ENCODE measurements at regions not wholly inside any gene's neighbourhood (a gene's known extent, or its start where the extent isn't known, plus 50 kb on each side); places are given as distances from the start of the nearest gene placed in this dataset.

- no peak for DNase-seq (ENCODE audit: low read depth in 3 of 3)
Observed at GRCh38 chr14:51307551-51307950, 67.5 kb downstream of the TMX1 start.

GRCh38 chr14:51308866-51309265 is 68.8 kb downstream of the TMX1 start:
- DNase-seq (ENCODE audit: low read depth in 3 of 3), result no peak

GRCh38 chr14:51310505-51310944 is 70.5 kb downstream of the TMX1 start:
- DNase-seq (ENCODE audit: low read depth in 3 of 3), result no peak

- no peak for DNase-seq (ENCODE audit: low read depth in 3 of 3)
Observed at GRCh38 chr14:51314321-51315015, 74.4 kb downstream of the TMX1 start.

- DNase-seq (ENCODE audit: low read depth in 3 of 3), result no peak
Observed at GRCh38 chr14:51317373-51317772, 77.3 kb downstream of the TMX1 start.

- no peak for DNase-seq (ENCODE audit: low read depth in 3 of 3)
Observed at GRCh38 chr14:51318813-51319597, 79.0 kb downstream of the TMX1 start.

- no peak for DNase-seq (ENCODE audit: low read depth in 3 of 3)
Observed at GRCh38 chr14:51321036-51321435, 81.0 kb downstream of the TMX1 start.

GRCh38 chr14:51323492-51323891 is 83.4 kb downstream of the TMX1 start:
- no peak for DNase-seq (ENCODE audit: low read depth in 3 of 3)

- DNase-seq (ENCODE audit: low read depth in 3 of 3), result no peak
Observed at GRCh38 chr14:51327376-51327775, 87.3 kb downstream of the TMX1 start.

- peak in 1 of 3 experiments; percentile 0 for DNase-seq (ENCODE audit: low read depth in 3 of 3)
Observed at GRCh38 chr14:51328064-51328771, 88.2 kb downstream of the TMX1 start.

- DNase-seq (ENCODE audit: low read depth in 3 of 3), result no peak
Observed at GRCh38 chr14:51328772-51329353, 88.8 kb downstream of the TMX1 start.

- no peak for DNase-seq (ENCODE audit: low read depth in 3 of 3)
Observed at GRCh38 chr14:51331486-51332367, 91.7 kb downstream of the TMX1 start.

GRCh38 chr14:51333299-51333698 is 93.3 kb downstream of the TMX1 start:
- no peak for DNase-seq (ENCODE audit: low read depth in 3 of 3)

GRCh38 chr14:51333901-51334521 is 94.0 kb downstream of the TMX1 start:
- no peak for DNase-seq (ENCODE audit: low read depth in 3 of 3)

GRCh38 chr14:51334566-51334965 is 94.5 kb downstream of the TMX1 start:
- DNase-seq (ENCODE audit: low read depth in 3 of 3), result no peak

GRCh38 chr14:51335531-51335930 is 95.5 kb downstream of the TMX1 start:
- no peak for DNase-seq (ENCODE audit: low read depth in 3 of 3)

- DNase-seq (ENCODE audit: low read depth in 3 of 3), result no peak
Observed at GRCh38 chr14:51335961-51336723, 96.1 kb downstream of the TMX1 start.

GRCh38 chr14:51336734-51337133 is 96.7 kb downstream of the TMX1 start:
- DNase-seq (ENCODE audit: low read depth in 3 of 3), result no peak

GRCh38 chr14:51337520-51337919 is 97.5 kb downstream of the TMX1 start:
- no peak for DNase-seq (ENCODE audit: low read depth in 3 of 3)

- no peak for DNase-seq (ENCODE audit: low read depth in 3 of 3)
Observed at GRCh38 chr14:51341338-51341737, 101.3 kb downstream of the TMX1 start.

All from stimulated activated CD4-positive, alpha-beta T cell treated with anti-CD3 and anti-CD28 coated beads, TNF-alpha, amount 100 ng/mL, for 4 hours (primary cell).